Skeletal muscle tissue (tissue), 3 donors: ENCODE measurements at regions not wholly inside any gene's neighbourhood (a gene's known extent, or its start where the extent isn't known, plus 50 kb on each side); places are given as distances from the start of the nearest gene placed in this dataset.

ENCODE experiments used
- H3K27ac ChIP-seq: one replicate; pipeline ENCODE4 v1.7.0; 2013; ENCODE audit warnings: mild to moderate bottlenecking, low read depth, low read length, inconsistent platforms
- H3K27me3 ChIP-seq, 3 donors: one replicate each; pipeline ENCODE4 v1.7.0; 2013; ENCODE audit warnings: low read length in 3 of 3; ENCODE audit not compliant: control insufficient read depth in 3 of 3, insufficient read depth in 3 of 3
- H3K36me3 ChIP-seq, 3 donors: one replicate each; pipeline ENCODE4 v1.7.0; 2013; ENCODE audit warnings: low read length in 3 of 3; ENCODE audit not compliant: control insufficient read depth in 3 of 3, insufficient read depth in 3 of 3
- H3K4me1 ChIP-seq, 3 donors: one replicate each; pipeline ENCODE4 v1.7.0; 2013; ENCODE audit warnings: low read length in 3 of 3, mild to moderate bottlenecking in 3 of 3; ENCODE audit not compliant: control insufficient read depth in 3 of 3, insufficient read depth in 3 of 3
- H3K4me3 ChIP-seq, 3 donors: one replicate each; pipeline ENCODE4 v1.7.0; 2013; ENCODE audit warnings: low read length in 3 of 3
- H3K9ac ChIP-seq, 3 donors: one replicate each; pipeline ENCODE4 v1.7.0; 2013; ENCODE audit warnings: low read length in 3 of 3, mild to moderate bottlenecking in 3 of 3, moderate library complexity in 2 of 3, low read depth in 1 of 3
- H3K9me3 ChIP-seq, 3 donors: one replicate each; pipeline ENCODE4 v1.7.0; 2013; ENCODE audit warnings: low read length in 3 of 3; ENCODE audit not compliant: control insufficient read depth in 3 of 3
- donor health status: Osteomylitis.

DNA sequence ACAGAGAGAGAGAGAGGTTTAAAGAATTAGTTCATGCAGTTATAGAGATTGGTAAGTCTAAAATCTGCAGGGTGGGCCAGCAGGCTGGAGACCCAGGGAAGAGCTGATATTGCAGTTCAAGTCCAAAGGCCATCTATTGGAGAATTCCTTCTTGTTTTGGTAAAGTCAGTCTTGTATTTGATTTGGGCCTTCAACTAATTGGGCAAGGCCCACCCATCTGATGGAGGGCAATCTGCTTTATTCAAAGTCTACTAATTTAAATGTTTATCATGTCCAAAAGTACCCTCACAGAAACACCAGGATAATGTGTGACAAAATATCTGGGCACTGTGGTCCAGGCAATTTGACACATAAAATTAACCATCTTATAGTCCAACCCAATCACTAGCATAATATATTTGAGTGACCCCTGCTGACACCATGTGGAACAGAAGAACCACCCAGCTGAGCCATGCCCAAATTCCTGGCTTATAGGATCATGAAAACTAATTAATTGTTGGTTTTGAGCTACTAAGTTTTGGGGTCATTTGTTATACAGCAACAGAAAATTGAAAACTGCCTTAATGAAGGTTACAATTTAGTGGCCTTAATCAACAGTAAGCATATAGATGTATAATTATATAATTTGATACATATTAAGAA is 109.1 kb upstream of the PLXNC1 start:
- Histone ChIP-seq H3K4me1 (peaks cover 0 to 4% (median 0%) of the 10 kb centered on the region in 3 donors), H3K4me3 (no peak overlapping the region), H3K9ac (no peak overlapping the region), H3K36me3 (no peaks in the 10 kb centered on the region), H3K27me3 (no peaks in the 10 kb centered on the region), H3K27ac (no peak overlapping the region), H3K9me3 (no peaks in the 10 kb centered on the region)

DNA sequence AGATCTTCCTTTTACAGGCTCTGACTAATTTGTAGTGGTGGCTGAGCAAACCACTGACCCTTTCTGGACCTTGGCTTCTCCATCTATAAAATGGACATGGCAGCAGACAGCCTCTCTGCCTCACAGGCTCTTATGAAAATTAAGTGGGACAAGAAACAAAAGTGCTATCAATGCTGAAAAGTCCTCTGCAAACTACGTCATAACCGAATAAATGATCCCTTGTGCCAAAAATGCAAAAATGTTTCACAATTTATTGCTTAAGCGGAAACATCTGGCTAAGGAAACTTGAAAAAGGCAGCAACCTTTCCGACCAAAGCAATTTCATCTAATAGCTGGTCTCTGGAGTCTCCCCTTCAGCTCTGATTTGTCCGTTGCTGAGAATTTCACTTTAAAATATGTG is 108.5 kb upstream of the PLXNC1 start:
- Histone ChIP-seq H3K36me3 (no peaks in the 10 kb centered on the region), H3K4me1 (peaks cover 0 to 4% (median 0%) of the 10 kb centered on the region in 3 donors), H3K4me3 (no peak overlapping the region), H3K27ac (no peak overlapping the region), H3K27me3 (no peaks in the 10 kb centered on the region), H3K9me3 (no peaks in the 10 kb centered on the region), H3K9ac (no peak overlapping the region)

DNA sequence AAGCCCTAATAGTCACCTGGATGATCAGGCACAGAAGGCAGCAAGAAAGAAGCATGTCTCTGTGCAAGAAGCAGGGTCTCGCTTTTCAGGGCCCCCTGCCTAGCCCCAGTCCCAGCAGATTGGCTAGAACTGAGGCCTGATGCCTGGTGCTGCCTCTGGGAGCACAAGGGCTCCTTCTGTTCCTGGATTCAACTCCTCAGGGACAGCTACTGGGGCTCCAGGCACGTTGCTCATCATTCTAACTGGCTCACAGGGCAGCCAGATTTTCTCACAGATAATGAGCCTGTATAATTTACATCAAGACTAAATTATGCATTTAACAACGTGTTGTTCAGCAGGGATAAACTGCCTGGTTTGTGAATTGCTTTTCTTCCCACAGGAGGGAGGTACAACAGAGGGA is 106.5 kb upstream of the PLXNC1 start:
- H3K9ac ChIP-seq = no peak overlapping the region
- no peak overlapping the region for H3K27ac ChIP-seq
- H3K4me3 ChIP-seq = no peak overlapping the region
- peaks cover 0 to 7% (median 1%) of the 10 kb centered on the region in 3 donors for H3K4me1 ChIP-seq
- no peaks in the 10 kb centered on the region for H3K36me3 ChIP-seq
- H3K9me3 ChIP-seq = no peaks in the 10 kb centered on the region
- no peaks in the 10 kb centered on the region for H3K27me3 ChIP-seq

DNA sequence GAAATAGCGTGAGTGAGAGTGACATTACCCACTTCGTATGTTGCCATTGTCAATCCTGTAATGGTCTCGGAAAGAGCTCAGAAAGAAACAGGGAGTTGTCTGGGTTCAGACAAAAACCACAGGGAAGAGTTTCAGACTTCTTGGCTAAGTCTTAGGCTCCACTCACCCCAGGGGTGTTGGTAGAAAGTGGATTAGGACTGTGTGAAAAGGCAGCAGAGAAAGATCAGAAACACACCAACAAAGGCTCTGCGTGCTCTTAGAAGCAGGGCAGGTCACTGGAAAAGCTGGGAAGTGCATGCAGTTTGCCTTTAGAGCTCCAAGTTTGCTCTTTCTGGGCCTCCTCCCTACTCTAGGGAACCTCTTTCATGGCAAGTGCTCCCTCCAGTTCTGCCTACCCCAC is 106.1 kb upstream of the PLXNC1 start:
- no peaks in the 10 kb centered on the region for H3K9me3 ChIP-seq
- no peaks in the 10 kb centered on the region for H3K27me3 ChIP-seq
- no peaks in the 10 kb centered on the region for H3K36me3 ChIP-seq
- H3K9ac ChIP-seq = no peak overlapping the region
- no peak overlapping the region for H3K27ac ChIP-seq
- H3K4me3 ChIP-seq = no peak overlapping the region
- H3K4me1 ChIP-seq = peaks cover 0 to 12% (median 6%) of the 10 kb centered on the region in 3 donors

DNA sequence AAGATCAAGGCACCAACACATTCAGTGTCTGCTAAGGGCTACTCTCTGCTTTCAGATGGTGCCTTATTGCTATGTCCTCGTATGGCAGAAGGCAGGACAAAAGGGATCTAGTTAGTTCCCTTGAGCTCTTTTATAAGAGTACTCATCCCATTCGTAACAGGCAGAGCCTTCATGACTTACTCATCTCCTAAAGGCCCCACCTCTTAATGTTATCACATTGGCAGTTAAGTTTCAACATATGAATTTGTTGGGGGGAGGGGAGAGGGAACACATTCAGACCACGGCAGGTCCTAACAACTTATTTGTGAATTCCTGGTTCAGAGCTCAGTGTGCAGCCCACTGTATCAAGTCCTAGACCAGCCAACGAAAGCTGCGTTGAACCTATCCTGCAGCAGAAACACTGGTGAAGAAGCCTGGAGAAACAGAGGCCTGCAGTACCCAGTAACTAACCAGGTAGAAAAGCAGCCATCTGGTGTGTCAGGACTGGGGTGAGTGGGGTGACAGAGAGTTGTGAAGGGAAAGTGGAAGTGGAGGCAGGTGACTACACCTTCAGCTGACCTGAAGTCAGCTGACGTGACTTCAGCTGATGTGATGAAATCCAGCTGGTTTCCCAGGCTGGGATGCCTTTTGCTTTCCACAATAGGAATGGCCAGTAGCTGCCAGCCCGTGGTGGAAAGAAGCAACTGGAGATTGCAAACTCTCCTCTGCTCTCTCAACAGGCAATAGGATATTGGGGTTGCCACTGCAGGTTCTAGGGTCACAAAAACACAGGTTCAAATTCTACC is 101.6 kb upstream of the PLXNC1 start:
- H3K36me3 ChIP-seq = no peaks in the 10 kb centered on the region
- no peaks in the 10 kb centered on the region for H3K27me3 ChIP-seq
- H3K9ac ChIP-seq = no peak overlapping the region
- H3K27ac ChIP-seq = peak overlapping the region; percentile 82
- peaks cover 12 to 25% (median 18%) of the 10 kb centered on the region in 3 donors for H3K4me1 ChIP-seq
- no peaks in the 10 kb centered on the region for H3K9me3 ChIP-seq
- no peak overlapping the region for H3K4me3 ChIP-seq

DNA sequence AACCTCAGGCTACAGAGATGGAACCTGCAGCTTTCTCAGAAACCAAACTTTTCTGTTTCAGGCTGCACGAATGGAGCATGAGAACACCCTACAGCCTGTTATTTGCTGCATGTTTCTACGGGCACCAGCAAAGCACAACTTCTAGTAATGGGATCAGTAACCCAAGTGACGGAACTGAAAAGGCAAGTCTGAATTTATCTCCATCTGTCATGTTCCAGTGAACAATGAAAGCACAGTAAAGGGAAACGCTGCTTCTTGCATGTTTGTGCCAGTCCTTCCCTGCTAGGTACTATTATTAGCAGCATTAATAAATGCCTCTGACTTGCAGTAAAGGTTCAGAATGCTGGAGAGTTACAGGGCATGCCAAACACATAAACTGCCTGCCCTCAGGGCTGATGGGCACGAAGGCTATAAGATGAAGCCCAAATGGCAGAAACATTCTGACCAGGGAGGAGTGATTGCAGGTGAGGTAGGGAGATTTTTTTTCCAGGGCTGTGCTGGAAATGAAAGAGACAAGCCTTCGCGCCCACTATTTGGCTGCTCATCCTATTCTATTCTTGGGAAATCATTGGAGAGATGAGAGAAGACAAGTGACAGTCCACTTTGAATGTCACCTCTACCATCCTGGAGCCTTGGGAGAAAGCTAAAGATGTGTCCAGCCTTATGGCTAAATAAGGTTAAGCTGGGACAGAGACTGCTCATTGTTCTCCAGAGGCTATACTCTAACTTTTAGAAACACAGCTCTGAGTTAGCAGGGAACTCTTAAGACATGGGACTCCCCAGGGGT is 100.4 kb upstream of the PLXNC1 start:
- no peaks in the 10 kb centered on the region for H3K27me3 ChIP-seq
- peaks cover 12 to 25% (median 18%) of the 10 kb centered on the region in 3 donors for H3K4me1 ChIP-seq
- H3K27ac ChIP-seq = peak overlapping the region; percentile 82
- H3K9me3 ChIP-seq = no peaks in the 10 kb centered on the region
- peak overlapping the region in 2 of 3 donors; percentile 17 to 63 for H3K9ac ChIP-seq
- peak overlapping the region; percentile 19 to 49 (median 42) for H3K4me3 ChIP-seq
- no peaks in the 10 kb centered on the region for H3K36me3 ChIP-seq

DNA sequence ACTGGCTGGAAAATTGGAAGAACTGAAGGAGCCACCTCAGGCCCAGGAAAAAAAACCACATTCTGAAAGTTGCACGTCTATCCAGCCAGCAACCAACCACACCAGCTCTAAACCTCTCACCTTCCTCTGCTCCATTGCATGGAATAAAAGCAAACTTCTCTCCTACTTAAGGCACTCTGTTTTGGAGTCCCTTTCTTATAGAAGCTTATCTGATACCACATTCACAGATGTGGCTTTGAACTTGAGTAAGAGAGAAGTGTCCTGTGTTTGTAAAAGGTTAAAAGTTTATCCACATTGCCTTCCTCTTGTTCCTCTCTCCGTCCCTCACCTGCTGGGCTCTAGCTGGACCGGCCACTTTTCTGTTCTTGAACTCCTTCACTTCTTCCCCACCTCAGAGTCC is 99.6 kb upstream of the PLXNC1 start:
- Histone ChIP-seq H3K9me3 (no peaks in the 10 kb centered on the region), H3K4me1 (peaks cover 12 to 30% (median 18%) of the 10 kb centered on the region in 3 donors), H3K27me3 (no peaks in the 10 kb centered on the region), H3K4me3 (no peak overlapping the region), H3K9ac (no peak overlapping the region), H3K36me3 (no peaks in the 10 kb centered on the region), H3K27ac (peak overlapping the region; percentile 82)

DNA sequence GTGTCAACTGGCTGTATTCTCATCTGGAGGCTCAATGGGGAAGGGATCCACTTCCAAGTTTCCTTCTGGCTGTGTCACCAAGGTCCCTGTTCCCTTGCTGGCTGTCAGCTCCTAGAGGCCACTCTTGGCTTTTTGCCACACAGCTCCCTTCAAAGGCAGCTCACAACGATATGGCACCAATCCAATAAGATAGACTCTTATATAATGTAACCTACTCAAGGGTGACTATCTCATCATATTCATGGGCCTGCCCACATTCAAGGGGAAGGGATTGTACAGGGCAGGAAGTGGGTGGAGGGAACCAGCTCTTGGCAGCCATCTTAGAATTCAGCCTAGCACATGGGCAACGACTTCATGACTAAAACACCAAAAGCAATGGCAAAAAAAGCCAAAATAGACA is 98.7 kb upstream of the PLXNC1 start:
- Histone ChIP-seq H3K9ac (no peak overlapping the region), H3K9me3 (no peaks in the 10 kb centered on the region), H3K27ac (no peak overlapping the region), H3K36me3 (no peaks in the 10 kb centered on the region), H3K4me1 (peaks cover 12 to 30% (median 18%) of the 10 kb centered on the region in 3 donors), H3K4me3 (no peak overlapping the region), H3K27me3 (no peaks in the 10 kb centered on the region)

DNA sequence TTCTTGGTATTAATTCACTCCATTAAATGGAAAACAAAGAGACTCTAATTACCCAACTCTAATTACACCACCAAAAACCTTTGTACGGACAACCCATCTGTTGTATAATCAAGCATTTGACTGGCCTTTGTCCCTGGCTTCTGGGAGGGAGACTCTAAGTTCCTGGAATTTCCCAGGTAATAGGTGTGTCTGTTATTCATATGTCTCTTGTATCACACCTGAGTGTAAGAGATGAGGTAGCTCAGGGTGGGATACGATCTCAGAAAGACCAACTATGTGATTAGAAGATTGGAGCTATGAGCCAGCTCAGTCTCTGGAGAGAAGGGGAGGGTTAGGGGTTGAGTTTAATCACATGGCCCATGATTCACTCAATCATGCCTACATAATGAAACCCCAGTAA is 94.7 kb upstream of the PLXNC1 start:
- H3K4me3 ChIP-seq = no peak overlapping the region

DNA sequence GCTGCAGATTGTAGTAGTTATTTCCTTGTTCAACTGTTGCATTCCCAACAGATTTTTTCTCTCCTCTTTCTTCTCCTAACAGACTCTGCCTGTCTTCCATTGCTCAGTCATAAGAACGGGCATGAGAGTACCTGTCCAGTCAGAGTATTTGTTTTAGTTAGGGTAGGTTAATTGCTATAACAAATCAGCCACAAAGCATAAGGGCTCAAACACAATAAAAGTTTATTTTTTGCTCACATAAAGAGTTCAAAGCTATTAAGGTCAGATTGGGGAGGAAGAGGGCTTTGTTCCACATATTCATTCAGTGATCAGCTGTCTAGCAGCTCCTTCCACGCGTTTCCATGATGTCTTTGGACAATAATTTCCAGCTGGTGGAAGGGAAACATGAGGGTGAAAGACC is 92.8 kb upstream of the PLXNC1 start:
- Histone ChIP-seq H3K36me3 (no peaks in the 10 kb centered on the region), H3K9me3 (no peaks in the 10 kb centered on the region), H3K9ac (no peak overlapping the region), H3K4me1 (peaks cover 0 to 6% (median 0%) of the 10 kb centered on the region in 3 donors), H3K27ac (no peak overlapping the region), H3K4me3 (no peak overlapping the region), H3K27me3 (no peaks in the 10 kb centered on the region)

More for the DNA sequence above, 94.7 kb upstream of the PLXNC1 start:
- Histone ChIP-seq H3K36me3 (no peaks in the 10 kb centered on the region), H3K9me3 (no peaks in the 10 kb centered on the region), H3K9ac (no peak overlapping the region), H3K27ac (no peak overlapping the region), H3K27me3 (no peaks in the 10 kb centered on the region), H3K4me1 (peaks cover 0 to 9% (median 1%) of the 10 kb centered on the region in 3 donors)
